ENCODE measurements at regions not wholly inside any gene's neighbourhood (a gene's known extent, or its start where the extent isn't known, plus 50 kb on each side); places are given as distances from the start of the nearest gene placed in this dataset.

GRCh38 chr1:99496067-99496466 lies 149.8 kb upstream of the PALMD start:
- Mint-ChIP-seq H3K27ac (no peak overlapping the region), H3K36me3 (no peaks in the 10 kb centered on the region), H3K9me3 (no peaks in the 10 kb centered on the region), H3K4me1 (peaks cover 26% of the 10 kb centered on the region), H3K4me3 (no peak overlapping the region), H3K27me3 (ENCODE audit: low read depth) (no peaks in the 10 kb centered on the region)
- ChIA-PET CTCF (no interaction called here), POLR2A (no interaction called here)
- no peak for ATAC-seq
- no peak for DNase-seq (ENCODE audit: low spot score)
- TF ChIP-seq, protein P1, sequence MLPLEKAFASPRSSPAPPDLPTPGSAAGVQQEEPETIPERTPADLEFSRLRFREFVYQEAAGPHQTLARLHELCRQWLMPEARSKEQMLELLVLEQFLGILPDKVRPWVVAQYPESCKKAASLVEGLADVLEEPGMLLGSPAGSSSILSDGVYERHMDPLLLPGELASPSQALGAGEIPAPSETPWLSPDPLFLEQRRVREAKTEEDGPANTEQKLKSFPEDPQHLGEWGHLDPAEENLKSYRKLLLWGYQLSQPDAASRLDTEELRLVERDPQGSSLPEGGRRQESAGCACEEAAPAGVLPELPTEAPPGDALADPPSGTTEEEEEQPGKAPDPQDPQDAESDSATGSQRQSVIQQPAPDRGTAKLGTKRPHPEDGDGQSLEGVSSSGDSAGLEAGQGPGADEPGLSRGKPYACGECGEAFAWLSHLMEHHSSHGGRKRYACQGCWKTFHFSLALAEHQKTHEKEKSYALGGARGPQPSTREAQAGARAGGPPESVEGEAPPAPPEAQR (CRISPR knock-in tag; IDR thresholded peaks at IDR 0.05) = no peak
- no peak for TF ChIP-seq FOXJ3 (CRISPR knock-in tag; IDR thresholded peaks at IDR 0.05; ENCODE audit: borderline replicate concordance)
- TF ChIP-seq CTCF (IDR thresholded peaks at IDR 0.05) = no peak
- TF ChIP-seq, protein P2, sequence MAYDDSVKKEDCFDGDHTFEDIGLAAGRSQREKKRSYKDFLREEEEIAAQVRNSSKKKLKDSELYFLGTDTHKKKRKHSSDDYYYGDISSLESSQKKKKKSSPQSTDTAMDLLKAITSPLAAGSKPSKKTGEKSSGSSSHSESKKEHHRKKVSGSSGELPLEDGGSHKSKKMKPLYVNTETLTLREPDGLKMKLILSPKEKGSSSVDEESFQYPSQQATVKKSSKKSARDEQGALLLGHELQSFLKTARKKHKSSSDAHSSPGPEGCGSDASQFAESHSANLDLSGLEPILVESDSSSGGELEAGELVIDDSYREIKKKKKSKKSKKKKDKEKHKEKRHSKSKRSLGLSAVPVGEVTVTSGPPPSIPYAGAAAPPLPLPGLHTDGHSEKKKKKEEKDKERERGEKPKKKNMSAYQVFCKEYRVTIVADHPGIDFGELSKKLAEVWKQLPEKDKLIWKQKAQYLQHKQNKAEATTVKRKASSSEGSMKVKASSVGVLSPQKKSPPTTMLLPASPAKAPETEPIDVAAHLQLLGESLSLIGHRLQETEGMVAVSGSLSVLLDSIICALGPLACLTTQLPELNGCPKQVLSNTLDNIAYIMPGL (CRISPR knock-in tag; IDR thresholded peaks at IDR 0.05) = no peak
- no peak for TF ChIP-seq ZNF219 (CRISPR knock-in tag; IDR thresholded peaks at IDR 0.05; ENCODE audit: borderline replicate concordance)
- no peak for TF ChIP-seq PRRX2 (CRISPR knock-in tag; IDR thresholded peaks at IDR 0.05)
- TF ChIP-seq NR2C2 (CRISPR knock-in tag; IDR thresholded peaks at IDR 0.05) = no peak
- TF ChIP-seq SOX15 (CRISPR knock-in tag; IDR thresholded peaks at IDR 0.05) = no peak
- TF ChIP-seq, protein P3, sequence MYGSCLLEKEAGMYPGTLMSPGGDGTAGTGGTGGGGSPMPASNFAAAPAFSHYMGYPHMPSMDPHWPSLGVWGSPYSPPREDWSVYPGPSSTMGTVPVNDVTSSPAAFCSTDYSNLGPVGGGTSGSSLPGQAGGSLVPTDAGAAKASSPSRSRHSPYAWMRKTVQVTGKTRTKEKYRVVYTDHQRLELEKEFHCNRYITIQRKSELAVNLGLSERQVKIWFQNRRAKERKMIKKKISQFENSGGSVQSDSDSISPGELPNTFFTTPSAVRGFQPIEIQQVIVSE (CRISPR knock-in tag; IDR thresholded peaks at IDR 0.05; ENCODE audit: borderline replicate concordance) = no peak
- TF ChIP-seq FOXP1 (CRISPR knock-in tag; IDR thresholded peaks at IDR 0.05; ENCODE audit: borderline replicate concordance) = no peak
- TF ChIP-seq JUN (CRISPR knock-in tag; IDR thresholded peaks at IDR 0.05) = no peak
- TF ChIP-seq TEAD1 (CRISPR knock-in tag; IDR thresholded peaks at IDR 0.05) = no peak
- TF ChIP-seq ELF4 (CRISPR knock-in tag; IDR thresholded peaks at IDR 0.05; ENCODE audit: low read depth) = no peak
- TF ChIP-seq ZNF232 (CRISPR knock-in tag; IDR thresholded peaks at IDR 0.05) = no peak
- no peak for TF ChIP-seq ZNF423 (CRISPR knock-in tag; IDR thresholded peaks at IDR 0.05)

GRCh38 chr1:99497690-99498089 lies 148.2 kb upstream of the PALMD start:
- ATAC-seq (no peak), DNase-seq (ENCODE audit: low spot score) (no peak)
- Mint-ChIP-seq H3K9me3 (no peaks in the 10 kb centered on the region), H3K4me3 (no peak overlapping the region), H3K36me3 (no peaks in the 10 kb centered on the region), H3K4me1 (peaks cover 19% of the 10 kb centered on the region), H3K27me3 (ENCODE audit: low read depth) (no peaks in the 10 kb centered on the region), H3K27ac (no peak overlapping the region; the same call in 1 of the 2 replicates)
- POLR2A ChIA-PET = no interaction called here
- TF ChIP-seq IRF1 (CRISPR knock-in tag; IDR thresholded peaks at IDR 0.05) (no peak), PREB (CRISPR knock-in tag; IDR thresholded peaks at IDR 0.05; ENCODE audit: borderline replicate concordance) (no peak), CREM (CRISPR knock-in tag; IDR thresholded peaks at IDR 0.05) (no peak), RELA (CRISPR knock-in tag; IDR thresholded peaks at IDR 0.05; ENCODE audit: borderline replicate concordance) (no peak)
- TF ChIP-seq, protein P4, sequence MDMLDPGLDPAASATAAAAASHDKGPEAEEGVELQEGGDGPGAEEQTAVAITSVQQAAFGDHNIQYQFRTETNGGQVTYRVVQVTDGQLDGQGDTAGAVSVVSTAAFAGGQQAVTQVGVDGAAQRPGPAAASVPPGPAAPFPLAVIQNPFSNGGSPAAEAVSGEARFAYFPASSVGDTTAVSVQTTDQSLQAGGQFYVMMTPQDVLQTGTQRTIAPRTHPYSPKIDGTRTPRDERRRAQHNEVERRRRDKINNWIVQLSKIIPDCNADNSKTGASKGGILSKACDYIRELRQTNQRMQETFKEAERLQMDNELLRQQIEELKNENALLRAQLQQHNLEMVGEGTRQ (CRISPR knock-in tag; IDR thresholded peaks at IDR 0.05) = no peak
- CTCF ChIA-PET = no interaction called here

Data from WTC11 (cell line).